NOMO-1 (cell line): ENCODE measurements at regions not wholly inside any gene's neighbourhood (a gene's known extent, or its start where the extent isn't known, plus 50 kb on each side); places are given as distances from the start of the nearest gene placed in this dataset.

ENCODE experiments used
- DNase-seq, 2 experiments: peaks; one replicate each; lab custom pipeline; 2025; ENCODE audit not compliant: unreplicated experiment in 2 of 2; lab: John Stamatoyannopoulos, UW

GRCh38 chr2:37780387-37780676, 108.9 kb upstream of the CDC42EP3 start:
- no peak for DNase-seq

GRCh38 chr2:37781028-37781427, 109.6 kb upstream of the CDC42EP3 start:
- DNase-seq: peak in 1 of 2 experiments; percentile 13

- no peak for DNase-seq
Observed at GRCh38 chr2:37782155-37782673, 110.8 kb upstream of the CDC42EP3 start.

DNA sequence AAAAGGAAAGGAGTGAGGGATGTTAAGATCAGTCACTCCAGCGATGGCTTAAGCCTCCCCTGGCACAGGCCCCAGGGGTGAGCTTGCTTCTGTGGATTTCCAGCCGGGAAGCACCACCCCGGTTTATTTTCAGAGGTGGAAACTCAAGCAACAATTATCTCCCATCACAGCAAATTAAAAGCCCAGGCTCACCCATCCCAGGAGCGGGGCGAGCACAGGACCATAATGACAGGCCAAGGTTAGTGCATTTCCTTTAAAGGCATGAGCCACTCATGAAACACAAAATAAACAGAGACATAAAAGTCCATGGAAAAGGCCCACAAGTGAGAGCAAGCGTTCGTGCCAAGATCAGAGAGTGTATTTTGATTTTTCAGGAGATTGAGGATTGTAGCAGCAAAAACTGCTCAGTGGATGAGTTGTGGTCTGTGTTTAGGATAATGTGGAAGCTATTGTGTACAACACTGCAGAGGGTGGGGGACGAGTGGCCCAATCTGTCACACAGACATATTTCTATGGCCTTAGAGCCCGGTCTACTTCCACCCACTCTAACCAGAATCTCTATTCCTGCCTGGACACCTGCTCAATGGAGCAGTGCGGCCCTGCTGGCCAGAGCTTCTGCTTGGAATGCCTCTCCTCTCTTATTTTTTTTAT, 111.4 kb upstream of the CDC42EP3 start:
- DNase-seq: no peak

- no peak for DNase-seq
Observed at GRCh38 chr2:37783545-37783944, 112.1 kb upstream of the CDC42EP3 start.

GRCh38 chr2:37784071-37784758, 112.8 kb upstream of the CDC42EP3 start:
- DNase-seq: no peak

DNA sequence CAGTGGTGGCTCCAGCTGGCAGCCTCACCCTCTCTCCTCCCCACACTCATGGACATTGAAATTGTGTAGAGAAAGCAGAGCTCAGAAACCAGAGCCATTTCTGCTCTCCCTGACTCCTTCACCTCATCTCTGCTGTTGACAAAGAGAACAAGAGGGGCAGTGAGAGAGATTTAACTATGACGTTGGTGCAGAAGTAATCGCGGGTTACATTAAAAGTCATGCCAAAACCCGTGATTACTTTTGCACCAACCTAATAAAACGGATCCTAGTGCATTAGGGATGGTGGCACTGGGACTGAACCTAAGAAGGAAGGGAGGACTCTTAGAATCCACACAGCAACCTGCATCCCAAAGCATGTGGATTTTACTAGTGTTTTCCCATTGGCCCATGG, 113.3 kb upstream of the CDC42EP3 start:
- DNase-seq: no peak

DNA sequence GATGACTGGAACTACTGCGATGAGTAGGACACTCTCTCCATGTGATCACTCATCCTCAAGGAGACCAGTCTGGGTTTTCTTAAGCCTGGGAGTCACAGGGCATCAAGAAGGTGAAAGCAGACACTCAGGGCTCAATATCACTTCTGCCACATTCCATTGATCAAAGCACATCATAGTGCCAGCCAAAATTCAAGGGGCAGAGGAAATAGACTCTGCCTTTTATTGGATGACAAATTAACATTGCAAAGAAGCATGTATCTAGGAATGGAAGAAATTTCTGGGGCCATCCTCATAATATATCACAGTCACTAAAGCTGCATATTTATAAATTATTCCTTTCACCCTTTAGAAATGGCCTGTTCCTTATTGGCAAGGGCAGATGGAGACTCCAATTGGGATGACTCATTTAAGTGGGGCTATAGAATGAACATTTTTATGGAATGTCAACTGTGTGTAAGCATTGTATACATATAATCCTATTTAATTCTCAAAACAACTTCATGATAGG, 114.8 kb upstream of the CDC42EP3 start:
- DNase-seq: no peak

- DNase-seq: no peak
Observed at GRCh38 chr2:37786854-37787253, 115.4 kb upstream of the CDC42EP3 start.

DNA sequence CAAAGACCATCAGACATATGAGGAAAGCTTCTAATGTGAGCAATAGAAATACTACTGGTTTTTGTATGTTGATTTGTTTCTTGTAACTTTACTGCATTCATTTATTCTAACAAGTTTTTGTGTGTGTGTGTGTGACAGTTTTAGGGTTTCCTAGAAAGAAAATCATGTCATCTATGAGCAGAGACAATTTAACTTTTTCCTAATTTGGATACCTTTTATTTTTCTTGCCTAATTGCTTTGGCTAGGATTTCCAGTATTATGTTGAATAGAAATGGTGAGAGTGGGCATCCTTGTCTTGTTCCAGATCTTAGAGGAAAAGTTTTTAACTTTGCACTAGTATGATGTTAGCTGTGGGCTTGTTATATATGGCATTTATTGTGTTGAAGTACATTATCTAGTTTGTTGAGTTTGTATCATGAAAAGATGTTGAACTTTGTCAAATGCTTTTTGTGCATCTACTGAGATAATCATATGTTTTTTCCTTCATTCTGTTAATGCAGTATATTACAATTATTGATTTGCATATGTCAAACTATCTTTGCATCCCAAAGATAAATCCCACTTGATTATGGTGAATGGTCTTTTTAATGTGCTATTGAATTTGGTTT, 117.3 kb upstream of the CDC42EP3 start:
- DNase-seq: no peak

DNA sequence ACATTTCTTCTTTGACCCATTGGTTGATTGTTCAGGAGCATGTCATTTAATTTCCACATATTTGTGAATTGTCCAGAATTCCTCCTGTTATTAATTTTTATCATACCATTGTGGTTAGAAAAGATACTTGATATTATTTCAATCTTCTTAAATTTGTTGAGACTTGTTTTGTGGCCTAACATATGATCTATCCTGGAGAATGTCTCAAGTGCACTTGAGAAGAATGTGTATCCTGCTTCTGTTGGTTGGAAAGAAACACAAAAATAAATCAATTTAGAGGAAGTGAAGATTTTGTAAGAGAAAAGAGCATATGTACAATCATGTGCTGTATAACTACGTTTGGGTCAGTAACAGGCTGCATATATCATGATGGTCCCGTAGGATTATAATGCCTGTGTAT, 118.6 kb upstream of the CDC42EP3 start:
- DNase-seq: peak; percentile 68 to 89

GRCh38 chr2:37790462-37790861, 119.0 kb upstream of the CDC42EP3 start:
- DNase-seq: no peak

GRCh38 chr2:37792366-37792765, 120.9 kb upstream of the CDC42EP3 start:
- no peak for DNase-seq

DNA sequence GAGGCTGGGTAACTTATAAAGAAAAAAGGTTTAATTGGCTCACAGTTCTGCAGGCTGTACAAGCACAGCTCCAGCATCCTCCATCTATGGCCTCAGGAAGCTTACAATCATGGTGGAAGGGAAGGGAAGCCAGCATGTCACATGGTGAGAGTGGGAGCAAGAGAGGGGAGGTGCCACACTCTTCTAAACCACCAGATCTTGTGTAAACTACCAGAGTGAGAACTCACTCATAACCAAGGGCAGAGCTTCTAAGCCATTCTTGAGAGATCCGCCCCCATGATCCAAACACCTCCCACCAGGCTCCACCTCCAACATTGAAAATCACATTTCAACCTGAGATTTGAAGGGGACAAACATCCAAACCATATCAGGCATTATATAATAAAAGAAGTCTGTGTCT, 121.6 kb upstream of the CDC42EP3 start:
- DNase-seq: no peak

GRCh38 chr2:37794717-37795116, 123.3 kb upstream of the CDC42EP3 start:
- DNase-seq: no peak

GRCh38 chr2:37795456-37795855, 124.0 kb upstream of the CDC42EP3 start:
- no peak for DNase-seq

GRCh38 chr2:37795938-37796337, 124.5 kb upstream of the CDC42EP3 start:
- no peak for DNase-seq

GRCh38 chr2:37796481-37796880, 125.0 kb upstream of the CDC42EP3 start:
- no peak for DNase-seq

DNA sequence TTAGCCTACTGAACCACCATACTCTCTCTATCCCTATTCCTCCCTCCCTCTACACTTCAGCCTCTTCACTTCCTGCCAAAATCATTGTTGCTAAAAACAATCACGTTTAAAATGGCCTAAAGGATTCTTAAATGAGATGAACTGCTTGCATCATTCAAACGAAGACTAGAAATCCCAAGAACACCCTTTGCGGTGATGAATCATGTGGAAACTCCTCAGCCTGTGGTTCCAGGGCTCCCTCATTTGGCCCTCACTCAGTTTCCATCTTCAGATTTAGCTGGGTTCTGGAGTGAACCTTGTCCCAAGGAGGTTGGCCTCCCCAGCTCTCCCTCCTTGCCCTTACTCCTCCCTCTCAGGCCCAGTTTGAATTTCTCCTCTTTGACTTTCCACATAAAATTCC, 125.6 kb upstream of the CDC42EP3 start:
- no peak for DNase-seq

GRCh38 chr2:37798315-37799005, 126.6 kb upstream of the RMDN2 start:
- peak; percentile 79 to 88 for DNase-seq

GRCh38 chr2:37800176-37800858, 124.8 kb upstream of the RMDN2 start:
- DNase-seq: no peak
